ENCODE measurements at regions not wholly inside any gene's neighbourhood (a gene's known extent, or its start where the extent isn't known, plus 50 kb on each side); places are given as distances from the start of the nearest gene placed in this dataset.

DNA sequence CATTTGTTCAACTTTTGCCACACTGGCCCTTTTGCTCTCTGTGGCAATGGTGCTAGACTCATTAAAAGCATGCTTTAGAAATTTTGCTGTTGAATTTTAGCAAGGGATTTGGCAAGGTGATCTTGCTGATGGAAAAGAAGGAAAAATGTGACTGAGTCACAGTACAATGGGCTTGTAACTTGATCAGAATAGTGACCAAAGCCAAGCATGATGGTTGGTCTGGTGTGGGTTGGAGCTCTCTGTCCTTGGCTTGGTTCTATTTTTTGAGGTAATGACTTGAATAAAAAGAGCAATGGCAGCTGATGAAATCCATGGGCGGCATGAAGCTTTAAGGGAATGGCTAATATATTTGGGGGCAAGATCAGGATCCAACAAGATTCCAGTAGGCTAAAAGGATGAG lies 114.4 kb upstream of the ZNF366 start:
- TF ChIP-seq, protein P1, sequence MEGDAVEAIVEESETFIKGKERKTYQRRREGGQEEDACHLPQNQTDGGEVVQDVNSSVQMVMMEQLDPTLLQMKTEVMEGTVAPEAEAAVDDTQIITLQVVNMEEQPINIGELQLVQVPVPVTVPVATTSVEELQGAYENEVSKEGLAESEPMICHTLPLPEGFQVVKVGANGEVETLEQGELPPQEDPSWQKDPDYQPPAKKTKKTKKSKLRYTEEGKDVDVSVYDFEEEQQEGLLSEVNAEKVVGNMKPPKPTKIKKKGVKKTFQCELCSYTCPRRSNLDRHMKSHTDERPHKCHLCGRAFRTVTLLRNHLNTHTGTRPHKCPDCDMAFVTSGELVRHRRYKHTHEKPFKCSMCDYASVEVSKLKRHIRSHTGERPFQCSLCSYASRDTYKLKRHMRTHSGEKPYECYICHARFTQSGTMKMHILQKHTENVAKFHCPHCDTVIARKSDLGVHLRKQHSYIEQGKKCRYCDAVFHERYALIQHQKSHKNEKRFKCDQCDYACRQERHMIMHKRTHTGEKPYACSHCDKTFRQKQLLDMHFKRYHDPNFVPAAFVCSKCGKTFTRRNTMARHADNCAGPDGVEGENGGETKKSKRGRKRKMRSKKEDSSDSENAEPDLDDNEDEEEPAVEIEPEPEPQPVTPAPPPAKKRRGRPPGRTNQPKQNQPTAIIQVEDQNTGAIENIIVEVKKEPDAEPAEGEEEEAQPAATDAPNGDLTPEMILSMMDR (IDR thresholded peaks at IDR 0.05): no peak
- TF ChIP-seq POLR2A (IDR thresholded peaks at IDR 0.05): no peak
